Hepatocyte (in vitro differentiated cells): ENCODE measurements at regions not wholly inside any gene's neighbourhood (a gene's known extent, or its start where the extent isn't known, plus 50 kb on each side); places are given as distances from the start of the nearest gene placed in this dataset.

Experiments used
- EZH2phosphoT487 ChIP-seq: fragments of 200-600 bp; sonication (generic); IDR thresholded peaks from one replicate; pipeline ENCODE4 v1.6.1; 2018; ENCODE audit warnings: antibody characterized with exemption, mild to moderate bottlenecking, low read depth, moderate library complexity; ENCODE audit not compliant: unreplicated experiment, severe bottlenecking
- TF ChIP-seq, protein P1 (sequence below): fragments of 200-600 bp; sonication (generic); IDR thresholded peaks from 2 replicates; pipeline ENCODE4 v1.5.1; 2016; ENCODE audit warnings: antibody characterized with exemption, mild to moderate bottlenecking; ENCODE audit not compliant: poor library complexity

GRCh38 chr7:86013662-86014061, 630.0 kb upstream of the GRM3 start:
- no peak for TF ChIP-seq EZH2phosphoT487
- TF ChIP-seq, protein P1, sequence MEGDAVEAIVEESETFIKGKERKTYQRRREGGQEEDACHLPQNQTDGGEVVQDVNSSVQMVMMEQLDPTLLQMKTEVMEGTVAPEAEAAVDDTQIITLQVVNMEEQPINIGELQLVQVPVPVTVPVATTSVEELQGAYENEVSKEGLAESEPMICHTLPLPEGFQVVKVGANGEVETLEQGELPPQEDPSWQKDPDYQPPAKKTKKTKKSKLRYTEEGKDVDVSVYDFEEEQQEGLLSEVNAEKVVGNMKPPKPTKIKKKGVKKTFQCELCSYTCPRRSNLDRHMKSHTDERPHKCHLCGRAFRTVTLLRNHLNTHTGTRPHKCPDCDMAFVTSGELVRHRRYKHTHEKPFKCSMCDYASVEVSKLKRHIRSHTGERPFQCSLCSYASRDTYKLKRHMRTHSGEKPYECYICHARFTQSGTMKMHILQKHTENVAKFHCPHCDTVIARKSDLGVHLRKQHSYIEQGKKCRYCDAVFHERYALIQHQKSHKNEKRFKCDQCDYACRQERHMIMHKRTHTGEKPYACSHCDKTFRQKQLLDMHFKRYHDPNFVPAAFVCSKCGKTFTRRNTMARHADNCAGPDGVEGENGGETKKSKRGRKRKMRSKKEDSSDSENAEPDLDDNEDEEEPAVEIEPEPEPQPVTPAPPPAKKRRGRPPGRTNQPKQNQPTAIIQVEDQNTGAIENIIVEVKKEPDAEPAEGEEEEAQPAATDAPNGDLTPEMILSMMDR: no peak
